KBM-7 (cell line): ENCODE measurements at regions not wholly inside any gene's neighbourhood (a gene's known extent, or its start where the extent isn't known, plus 50 kb on each side); places are given as distances from the start of the nearest gene placed in this dataset.
"Not testable (repeated sequence)": the region's sequence is repeated elsewhere in the genome, so short reads cannot be mapped to it uniquely, and the experiment has no call there.

Experiments used
- DNase-seq: peaks from one replicate; pipeline ENCODE4 v3.0.0-alpha.2; 2015
- in situ Hi-C: fragments of 300-500 bp; cut with MboI; formaldehyde crosslinking; loops from 2 replicates; pipeline ENCODE4 v1.14.3; 2020; ENCODE audit warnings: low sequenced_read_pairs, low pct_unique_long_range_greater_than_20kb, mixed read lengths

DNA sequence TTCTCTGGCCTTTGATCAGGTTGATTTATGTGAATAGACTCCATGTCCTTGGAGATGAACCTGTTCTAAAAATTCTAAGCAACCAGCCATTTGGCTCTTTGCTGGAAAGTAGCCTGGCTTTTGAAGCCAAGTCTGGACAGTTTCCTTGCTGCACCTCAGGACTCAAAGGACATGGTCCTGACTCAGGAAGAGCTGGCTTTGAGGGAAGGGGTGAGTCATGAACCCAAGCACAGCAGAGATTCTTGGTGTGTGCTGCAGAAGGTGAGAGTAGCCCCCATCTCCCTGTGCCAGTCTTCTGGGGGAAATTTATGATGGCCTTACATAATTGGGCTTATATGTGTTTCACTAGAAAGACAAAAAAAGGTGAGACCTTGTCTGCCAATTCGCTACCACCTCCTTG is 287.2 kb upstream of the PLGLB2 start:
- DNase-seq, in situ Hi-C loops: not testable (repeated sequence)

DNA sequence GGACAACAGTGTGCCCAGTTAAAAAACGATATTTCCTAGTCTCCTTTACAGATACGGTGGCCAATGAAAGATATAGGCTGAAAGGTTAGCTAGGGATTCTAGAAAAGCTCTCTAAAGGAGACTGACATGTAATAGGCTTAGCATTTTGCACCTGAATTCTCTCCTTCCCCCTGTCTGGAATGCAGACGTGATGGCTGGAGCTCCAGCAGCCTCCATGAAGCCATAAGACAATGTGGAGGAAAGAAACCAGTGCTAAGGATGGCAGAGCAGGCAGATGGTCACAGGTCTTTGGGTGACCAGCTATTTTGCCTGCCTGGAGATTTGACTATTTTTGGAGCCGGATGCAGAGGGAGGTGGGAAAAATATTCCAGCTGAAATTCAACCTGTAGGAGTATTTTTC is 286.2 kb upstream of the PLGLB2 start:
- in situ Hi-C loops, DNase-seq: not testable (repeated sequence)

DNA sequence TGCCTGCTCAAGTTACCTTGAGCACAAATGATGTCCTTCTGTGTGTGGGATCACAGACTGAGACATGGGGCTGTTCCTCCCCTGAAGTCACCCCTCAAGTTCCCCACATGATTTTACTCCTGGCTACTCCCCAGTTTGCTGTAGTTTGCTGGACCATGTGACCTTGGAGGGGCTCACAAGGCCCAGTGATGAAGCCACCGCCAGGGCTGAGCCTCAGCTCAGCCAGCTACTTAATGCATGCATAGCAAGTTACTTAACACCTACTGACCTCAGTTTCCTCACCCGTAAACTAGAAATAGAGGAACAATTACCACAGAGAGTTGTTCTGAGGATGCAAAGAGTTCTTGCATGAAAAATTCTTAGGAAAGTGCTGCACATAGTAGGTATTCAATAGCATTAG is 283.7 kb upstream of the PLGLB2 start:
- DNase-seq, in situ Hi-C loops: not testable (repeated sequence)

DNA sequence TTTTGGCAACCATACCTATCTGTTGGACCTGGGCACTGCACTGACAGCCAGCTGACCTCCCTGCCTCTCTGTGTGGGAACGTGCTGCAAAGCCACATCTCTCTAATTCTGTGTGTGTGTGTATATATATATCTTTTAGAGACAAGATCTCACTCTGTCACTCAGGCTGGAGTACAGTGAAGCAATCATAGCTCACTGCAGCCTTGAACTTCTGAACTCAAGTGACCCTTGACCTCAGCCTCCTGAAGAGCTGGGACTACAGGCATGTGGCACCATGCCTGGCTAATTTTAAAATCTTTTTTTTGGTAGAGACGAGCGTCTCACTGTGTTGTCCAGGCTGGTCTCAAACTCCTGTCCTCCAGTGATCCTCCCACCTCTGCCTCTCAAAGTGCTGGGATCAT is 282.2 kb upstream of the PLGLB2 start:
- DNase-seq, in situ Hi-C loops: not testable (repeated sequence)

DNA sequence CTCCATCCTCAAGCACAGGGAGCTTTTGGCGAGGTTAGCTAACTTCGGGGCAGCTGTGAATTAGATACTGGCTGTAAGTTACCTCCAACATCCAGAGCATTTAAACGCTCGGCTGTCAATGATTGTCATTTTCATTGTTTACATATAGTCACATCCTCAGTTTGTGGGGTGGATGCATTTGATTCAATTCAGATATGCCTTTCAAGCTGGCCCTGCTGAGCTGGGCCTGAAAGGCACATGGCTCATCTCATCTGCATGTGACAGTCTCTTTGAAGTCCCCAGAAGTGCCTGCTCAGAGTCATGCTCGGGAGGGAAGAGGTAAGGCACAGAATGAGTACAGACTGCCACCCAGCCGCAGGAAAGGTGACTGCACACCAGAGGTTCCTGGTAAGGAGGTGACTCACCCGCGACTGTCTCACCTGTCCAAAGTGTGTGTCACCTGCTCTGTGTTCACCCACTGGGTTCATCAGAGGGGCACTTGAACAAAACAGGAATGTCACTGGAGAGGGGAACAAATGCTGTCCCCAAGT is 281.2 kb upstream of the PLGLB2 start:
- DNase-seq, in situ Hi-C loops: not testable (repeated sequence)

DNA sequence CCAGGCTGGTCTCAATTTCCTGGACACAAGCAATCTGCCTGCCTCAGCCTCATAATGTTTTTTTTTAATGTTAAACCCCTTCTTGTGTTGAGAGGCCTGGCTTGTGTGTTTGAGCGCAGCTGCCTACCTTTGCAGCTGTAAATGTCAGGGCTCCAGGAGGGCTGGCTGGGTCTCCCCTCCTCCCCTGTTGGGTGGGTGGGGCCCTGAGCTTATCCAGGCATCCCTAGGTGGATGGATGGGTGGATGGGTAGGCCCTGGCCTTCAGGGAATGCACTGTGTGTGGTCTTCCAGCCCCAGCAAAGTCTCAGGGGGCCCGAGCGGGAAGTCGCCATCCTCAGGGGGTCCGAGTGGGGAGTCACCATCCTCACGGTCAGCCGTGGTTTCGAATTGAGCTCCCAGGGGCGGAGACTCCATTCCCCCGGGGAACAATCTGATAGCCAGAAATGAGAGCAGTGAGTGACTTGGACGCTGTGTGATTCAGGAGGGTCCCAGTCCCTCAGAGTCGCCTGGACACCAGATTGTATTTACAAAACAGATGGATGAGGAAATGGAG is 279.4 kb upstream of the PLGLB2 start:
- DNase-seq, in situ Hi-C loops: not testable (repeated sequence)

DNA sequence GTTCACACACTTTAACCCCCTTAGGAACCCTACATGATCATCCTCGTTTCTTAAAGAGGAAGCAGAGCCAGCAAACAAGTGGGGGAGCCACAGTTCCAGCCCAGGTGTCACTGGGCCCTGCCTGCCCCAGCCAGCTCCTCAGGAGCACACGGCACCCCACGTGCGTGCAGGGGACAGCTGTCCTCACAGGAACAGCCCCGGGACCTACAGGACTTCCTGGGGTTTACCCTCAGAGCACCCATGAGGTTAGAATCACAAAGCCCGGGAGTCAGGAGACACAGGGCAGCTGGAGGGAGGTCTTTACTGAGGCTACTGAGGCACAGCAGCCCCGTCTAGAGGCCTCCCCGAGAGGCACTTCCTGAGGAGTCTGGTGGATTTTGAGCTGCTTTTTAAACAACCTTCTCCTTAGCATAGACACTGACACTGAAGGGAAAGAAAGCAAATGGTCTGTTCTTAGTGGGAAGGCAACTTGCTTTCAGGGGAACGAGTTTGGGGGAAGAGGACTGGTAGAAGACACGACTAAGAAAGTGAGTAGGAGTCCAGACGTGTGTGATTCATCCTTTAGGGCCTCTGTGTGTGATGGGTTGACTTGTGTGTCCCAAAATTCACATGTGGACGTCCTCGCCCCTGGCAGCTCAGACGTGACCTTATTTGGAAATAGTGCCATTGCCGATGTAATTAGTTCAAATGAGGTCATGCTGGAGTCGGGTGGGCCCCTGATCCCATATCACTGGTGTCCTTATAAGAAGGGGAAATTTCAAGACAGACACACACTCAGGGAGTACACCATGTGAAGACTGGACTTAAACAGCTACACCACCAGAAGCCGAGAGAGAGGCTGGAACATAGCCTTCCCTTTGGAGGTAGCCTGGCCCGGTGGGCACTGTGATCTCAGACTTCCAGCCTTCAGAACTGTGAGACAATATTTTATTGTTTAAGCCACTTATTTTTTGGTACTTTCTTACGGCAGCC is 278.4 kb upstream of the PLGLB2 start:
- in situ Hi-C loops: not testable (repeated sequence)

DNA sequence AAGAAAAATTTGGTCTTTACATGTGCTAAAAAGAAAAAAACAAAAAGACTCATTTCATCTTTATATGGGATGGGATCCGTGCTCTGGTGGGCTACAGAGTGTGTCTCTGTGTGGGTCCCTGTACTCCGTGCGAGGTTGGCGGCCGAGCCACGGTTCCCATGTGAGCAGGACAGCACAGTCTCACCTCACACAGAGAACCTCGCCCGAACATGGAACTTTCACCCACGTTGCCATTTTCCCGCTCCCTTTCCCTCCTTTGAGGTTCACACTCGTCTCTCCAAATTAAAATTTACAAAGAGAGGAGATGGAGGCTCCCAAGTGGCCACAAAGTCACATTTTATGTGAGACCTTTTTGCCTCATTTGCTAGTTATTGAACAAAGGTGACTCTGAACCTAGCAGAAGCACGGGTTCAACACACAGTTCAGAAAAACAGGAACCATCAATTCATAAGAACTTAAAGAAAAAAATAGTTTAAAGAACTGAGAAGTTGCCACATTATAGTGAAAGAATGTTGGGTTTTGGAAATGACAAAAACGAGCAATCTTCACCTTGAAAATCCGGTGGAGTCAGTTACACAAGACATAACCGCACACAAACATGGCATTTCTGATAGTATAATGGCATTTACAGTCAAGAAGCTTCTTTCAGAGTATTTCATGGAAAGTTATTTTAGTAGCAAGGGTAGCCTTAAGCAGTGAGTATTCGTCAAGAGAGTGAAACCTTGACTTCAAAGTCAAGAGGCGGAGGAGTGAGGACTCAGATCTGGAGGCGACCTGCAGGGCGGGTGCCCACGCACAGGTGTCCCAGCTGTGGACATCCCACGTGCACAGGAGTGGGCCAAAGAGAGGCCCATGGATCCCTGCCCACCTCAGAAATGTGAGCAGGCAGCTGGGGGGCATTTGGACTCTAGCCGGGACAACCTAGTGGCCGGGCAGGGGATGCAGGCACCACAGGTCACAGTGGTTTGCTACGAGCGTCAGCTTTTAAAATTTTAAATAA is 277.2 kb upstream of the PLGLB2 start:
- DNase-seq: peak; percentile 40
- in situ Hi-C loops: not testable (repeated sequence)

More for the DNA sequence above, 278.4 kb upstream of the PLGLB2 start:
- peak; percentile 68 for DNase-seq

DNA sequence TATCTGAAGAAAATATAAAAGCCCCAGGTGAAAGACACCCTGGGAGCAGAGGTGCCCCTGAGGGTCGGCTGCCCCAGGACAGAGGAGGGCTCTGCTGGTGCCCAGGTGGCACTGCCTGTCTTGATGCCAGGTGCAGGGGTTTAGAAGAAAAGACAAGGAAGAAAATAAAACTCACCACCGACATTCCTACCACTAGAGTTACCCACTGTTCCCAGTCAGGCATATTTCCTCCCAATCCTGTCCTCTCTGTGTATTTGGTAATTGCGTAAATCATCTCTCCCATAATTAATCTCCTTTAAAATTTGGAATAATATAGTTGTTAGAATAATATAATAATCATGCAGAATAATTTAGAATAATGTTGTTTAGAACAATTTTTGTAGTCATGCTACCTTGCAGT is 276.4 kb upstream of the PLGLB2 start:
- in situ Hi-C loops, DNase-seq: not testable (repeated sequence)

DNA sequence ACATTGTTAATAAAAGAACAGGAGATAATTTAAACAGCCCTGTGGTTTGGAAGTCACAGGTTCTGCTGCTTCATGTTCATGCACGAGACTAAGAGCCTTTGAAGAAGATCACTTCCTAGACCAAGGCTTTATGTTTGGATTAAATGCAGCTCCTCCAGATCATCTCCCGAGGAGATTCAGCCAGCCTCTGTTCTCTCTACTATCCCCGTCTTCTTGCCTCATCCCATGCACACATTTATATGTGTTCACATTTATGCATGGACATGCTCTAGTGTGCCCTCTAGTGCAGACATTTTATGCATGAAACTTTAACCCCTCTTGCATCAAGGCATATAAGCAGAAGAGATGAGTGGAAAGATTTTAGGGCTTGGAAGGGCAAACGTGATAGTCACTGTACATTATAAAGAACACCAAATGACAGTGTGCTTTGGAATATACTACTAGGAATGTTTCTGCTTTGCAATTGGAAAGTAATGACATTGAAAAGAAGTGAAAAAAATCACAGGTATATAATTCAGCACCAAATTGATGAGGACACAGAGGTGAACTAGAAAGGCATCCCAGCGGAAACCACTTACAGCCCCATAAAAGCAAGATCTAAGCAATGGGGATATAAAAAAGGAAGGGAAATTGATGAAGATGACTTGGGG is 271.5 kb upstream of the PLGLB2 start:
- DNase-seq, in situ Hi-C loops: not testable (repeated sequence)

DNA sequence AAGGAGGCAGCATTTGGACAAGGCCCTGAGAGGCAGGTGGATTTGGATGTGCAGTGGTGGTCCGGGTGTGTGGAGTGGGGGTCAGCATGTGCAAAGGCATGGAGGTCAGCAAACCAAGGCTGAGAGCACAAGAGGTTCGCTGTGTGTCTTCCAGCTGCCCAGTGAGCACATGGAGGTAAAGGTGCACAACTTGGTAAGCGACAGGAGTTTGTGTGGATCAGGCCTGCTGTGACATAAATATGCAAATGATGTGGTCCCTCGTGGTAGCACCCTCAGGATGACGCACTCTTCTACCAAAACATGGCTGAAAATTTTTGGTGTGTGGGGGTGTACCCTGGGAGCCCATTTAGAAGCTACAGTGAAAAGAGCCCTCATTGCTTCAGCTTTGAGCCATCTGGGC is 271.0 kb upstream of the PLGLB2 start:
- in situ Hi-C loops: not testable (repeated sequence)

DNA sequence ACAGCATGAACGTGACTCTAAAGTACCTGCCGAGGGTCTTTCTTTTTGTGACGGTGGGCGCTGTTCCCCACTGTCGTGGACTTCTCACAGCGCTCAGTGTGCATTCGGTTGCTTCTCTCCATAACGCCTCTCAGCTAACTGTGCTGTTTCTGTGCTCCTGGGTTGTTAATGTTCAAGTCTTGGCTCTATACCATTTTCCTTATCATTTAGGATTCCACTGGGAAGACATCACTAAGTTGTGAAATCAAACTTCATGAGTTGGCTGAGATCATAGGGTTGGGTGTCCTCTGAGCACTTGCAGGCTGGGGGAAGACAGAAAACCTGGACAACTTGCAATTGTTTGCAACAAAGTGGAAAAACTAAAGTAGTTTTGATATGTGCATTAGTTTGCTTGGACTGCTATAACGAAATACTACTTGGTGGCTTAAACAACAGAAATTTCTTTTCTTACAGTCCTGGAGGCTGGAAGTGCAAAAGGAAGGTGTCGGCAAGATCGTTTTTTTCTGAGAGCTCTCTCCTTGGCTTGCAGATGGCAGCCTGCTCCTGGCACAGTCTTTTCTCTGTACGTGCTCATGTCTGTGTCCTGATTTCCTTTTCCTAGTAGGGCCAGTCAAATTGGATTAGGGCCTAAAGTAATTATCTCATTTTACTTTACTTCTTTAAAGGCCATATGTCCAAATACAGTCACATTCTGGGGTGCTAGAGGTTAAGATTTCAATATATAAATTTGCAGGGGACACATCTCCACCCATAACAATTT is 270.0 kb upstream of the PLGLB2 start:
- DNase-seq, in situ Hi-C loops: not testable (repeated sequence)

More for the DNA sequence above, 271.0 kb upstream of the PLGLB2 start:
- DNase-seq: not testable (repeated sequence)

DNA sequence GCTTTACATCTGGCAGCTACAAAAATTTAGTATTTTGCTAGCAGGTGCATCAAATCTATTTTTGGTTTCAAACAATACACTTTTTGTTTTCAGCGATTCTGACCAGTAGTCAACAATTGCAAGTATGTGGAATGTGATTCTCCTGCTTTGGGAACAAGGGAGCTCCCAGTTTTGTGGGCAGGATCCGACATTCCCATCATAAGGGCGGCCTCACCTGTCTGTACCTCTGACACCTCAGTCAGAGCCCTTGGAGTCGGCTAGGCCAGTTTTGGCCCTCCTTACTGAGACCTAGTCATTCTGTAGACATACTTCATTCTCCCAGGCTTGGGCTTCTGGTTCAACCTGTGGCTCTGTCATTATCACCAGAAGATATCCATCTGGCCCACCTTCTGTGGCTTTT is 269.0 kb upstream of the PLGLB2 start:
- in situ Hi-C loops: not testable (repeated sequence)

DNA sequence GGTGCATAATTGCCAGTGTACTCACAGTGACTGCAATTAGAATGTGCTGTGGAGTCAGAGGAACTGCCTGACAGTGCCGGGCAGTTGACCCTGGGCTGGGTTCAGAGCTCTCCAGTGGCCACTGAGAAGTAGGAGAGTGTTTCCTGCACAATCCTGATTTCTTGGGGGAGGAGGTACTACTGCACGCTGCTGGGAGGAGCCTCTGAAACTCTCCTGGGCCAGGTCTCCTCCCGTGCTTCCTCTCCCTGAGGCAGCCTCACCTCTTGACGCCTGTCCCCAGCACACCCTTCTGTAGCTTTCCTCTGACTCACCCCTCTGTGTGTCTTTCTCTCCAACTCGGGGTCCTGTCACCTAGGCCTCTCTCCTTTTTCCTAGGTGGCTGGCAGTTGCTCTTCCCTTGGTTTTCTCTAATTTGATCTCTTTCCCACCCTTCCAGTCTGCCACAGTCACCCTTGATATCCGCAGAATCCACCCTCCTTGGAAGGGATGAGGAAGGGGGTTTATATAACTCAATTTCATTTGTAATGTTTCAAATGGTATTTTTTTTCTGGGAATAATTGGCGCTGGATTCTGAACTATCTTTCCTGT is 264.7 kb upstream of the PLGLB2 start:
- in situ Hi-C loops, DNase-seq: not testable (repeated sequence)

More for the DNA sequence above, 269.0 kb upstream of the PLGLB2 start:
- not testable (repeated sequence) for DNase-seq

DNA sequence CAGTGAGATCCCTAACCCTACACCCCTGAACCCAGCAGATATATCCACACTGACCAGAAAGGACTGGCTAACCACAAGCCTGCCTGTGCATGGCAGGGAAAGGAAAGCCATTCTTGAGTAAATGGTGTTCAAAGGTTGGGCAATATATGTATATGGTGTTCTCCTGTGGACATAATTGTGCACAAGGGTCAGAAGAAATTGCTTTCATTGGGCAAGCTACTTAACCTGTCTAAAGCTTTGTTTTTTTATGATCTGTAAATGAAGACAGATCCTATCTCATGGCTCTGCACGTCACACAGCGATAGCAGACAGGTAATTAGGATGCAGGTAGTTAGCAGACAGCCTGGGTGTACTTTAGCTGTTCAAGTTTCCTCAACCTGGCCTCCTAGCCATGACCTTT is 263.5 kb upstream of the PLGLB2 start:
- in situ Hi-C loops: not testable (repeated sequence)

DNA sequence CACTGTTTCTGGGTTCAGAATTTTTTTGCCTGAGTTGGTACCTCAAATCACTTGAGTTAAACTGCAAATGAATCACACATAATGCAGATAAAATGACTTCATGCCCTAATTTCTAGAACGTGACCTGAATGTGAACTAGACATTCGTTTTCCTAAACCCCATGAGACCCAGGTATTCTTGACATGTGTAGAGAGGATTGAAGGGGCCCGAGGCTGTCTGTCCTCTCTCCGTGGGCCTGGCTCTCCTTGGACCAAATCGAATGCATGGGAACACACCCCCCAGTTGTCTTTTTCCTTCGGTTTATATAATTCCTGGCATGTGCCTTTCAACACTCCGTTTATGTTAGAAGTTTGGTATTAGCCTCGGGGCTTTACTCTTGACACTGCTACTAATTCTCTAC is 262.4 kb upstream of the PLGLB2 start:
- in situ Hi-C loops: not testable (repeated sequence)

More for the DNA sequence above, 263.5 kb upstream of the PLGLB2 start:
- DNase-seq: not testable (repeated sequence)

DNA sequence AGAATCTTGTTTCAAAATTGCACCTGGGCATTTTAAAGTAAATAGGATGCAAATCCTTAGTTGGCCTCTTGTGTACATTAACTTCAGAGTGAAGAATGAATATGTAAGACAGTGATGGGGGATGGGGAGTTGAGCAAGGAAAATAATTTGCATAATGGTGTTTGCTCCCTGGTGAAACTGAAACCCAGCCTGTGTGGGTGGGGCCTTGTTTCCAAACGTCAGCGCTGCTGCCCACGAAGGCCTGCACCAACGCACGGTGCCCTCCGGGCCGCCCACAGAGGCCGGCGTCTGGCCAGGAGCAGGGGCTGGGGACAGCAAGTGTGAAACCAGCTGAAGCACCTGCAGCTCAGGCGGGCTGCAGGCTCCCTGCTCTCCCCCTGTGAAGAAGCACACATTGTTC is 262.0 kb upstream of the PLGLB2 start:
- in situ Hi-C loops, DNase-seq: not testable (repeated sequence)

More for the DNA sequence above, 262.4 kb upstream of the PLGLB2 start:
- not testable (repeated sequence) for DNase-seq
